Muscle of leg (tissue), 3 donors: ENCODE measurements at regions not wholly inside any gene's neighbourhood (a gene's known extent, or its start where the extent isn't known, plus 50 kb on each side); places are given as distances from the start of the nearest gene placed in this dataset.

Source experiments
- DNase-seq: peaks from one replicate; pipeline ENCODE4 v3.0.0; 2013
- H3K27ac ChIP-seq: one replicate; pipeline ENCODE4 v1.5.1; 2013; ENCODE audit warnings: mild to moderate bottlenecking, low read length, control low read depth
- H3K27me3 ChIP-seq: one replicate; pipeline ENCODE4 v1.6.1; 2013; ENCODE audit warnings: low read length; ENCODE audit not compliant: control insufficient read depth, insufficient read depth
- H3K36me3 ChIP-seq: one replicate; pipeline ENCODE4 v1.6.1; 2013; ENCODE audit warnings: low read length; ENCODE audit not compliant: control insufficient read depth, insufficient read depth
- H3K4me1 ChIP-seq: one replicate; pipeline ENCODE4 v1.6.1; 2013; ENCODE audit warnings: low read length; ENCODE audit not compliant: control insufficient read depth, insufficient read depth
- H3K4me3 ChIP-seq: one replicate; pipeline ENCODE4 v1.5.1; 2013; ENCODE audit warnings: low read length, control low read depth
- H3K9me3 ChIP-seq: replicated peaks from 2 replicates; pipeline ENCODE4 v1.6.1; 2013; ENCODE audit warnings: low read depth, low read length; ENCODE audit not compliant: control insufficient read depth
- WGBS: methylation state at CpG from one replicate; pipeline ENCODE4 v1.1.5; 2013; ENCODE audit warnings: missing lambda C conversion rate; ENCODE audit not compliant: insufficient coverage; 5-methylcytosine and 5-hydroxymethylcytosine counted together

GRCh38 chr3:193846569-193846968 is 253.6 kb downstream of the OPA1 start:
- Histone ChIP-seq H3K36me3 (no peaks in the 10 kb centered on the region), H3K27me3 (peaks cover 2% of the 10 kb centered on the region), H3K27ac (no peak overlapping the region), H3K4me1 (peaks cover 18% of the 10 kb centered on the region), H3K9me3 (no peaks in the 10 kb centered on the region), H3K4me3 (no peak overlapping the region)
- whole genome bisulfite sequencing, result 97% methylated on average over 2 of the region's 2 CpGs
- DNase-seq, result no peak

- Histone ChIP-seq H3K9me3 (no peaks in the 10 kb centered on the region), H3K4me1 (peaks cover 18% of the 10 kb centered on the region), H3K27me3 (peaks cover 2% of the 10 kb centered on the region), H3K36me3 (no peaks in the 10 kb centered on the region), H3K4me3 (no peak overlapping the region), H3K27ac (no peak overlapping the region)
- no peak for DNase-seq
- 83% methylated on average over 6 of the region's 6 CpGs for WGBS
These were observed 254.4 kb downstream of the OPA1 start for GRCh38 chr3:193847402-193847801.

DNA sequence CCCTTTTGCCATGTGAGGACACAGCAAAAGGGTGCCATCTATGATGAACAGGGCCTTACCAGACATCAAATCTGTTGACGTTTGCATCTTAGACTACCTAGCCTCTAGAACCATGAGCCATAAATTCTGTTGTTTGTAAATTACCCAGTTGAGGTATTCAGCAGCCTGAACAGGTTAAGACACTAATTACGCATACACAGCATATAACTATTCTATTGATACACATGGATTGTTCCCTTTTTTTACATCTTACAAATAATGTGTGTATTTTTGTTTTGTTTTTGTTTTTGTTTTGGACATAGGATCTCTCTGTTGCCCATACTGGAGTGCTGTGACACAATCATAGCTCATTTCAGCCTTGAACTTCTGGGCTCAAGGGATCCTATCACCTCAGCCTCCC is 255.5 kb downstream of the OPA1 start:
- no peak for DNase-seq

DNA sequence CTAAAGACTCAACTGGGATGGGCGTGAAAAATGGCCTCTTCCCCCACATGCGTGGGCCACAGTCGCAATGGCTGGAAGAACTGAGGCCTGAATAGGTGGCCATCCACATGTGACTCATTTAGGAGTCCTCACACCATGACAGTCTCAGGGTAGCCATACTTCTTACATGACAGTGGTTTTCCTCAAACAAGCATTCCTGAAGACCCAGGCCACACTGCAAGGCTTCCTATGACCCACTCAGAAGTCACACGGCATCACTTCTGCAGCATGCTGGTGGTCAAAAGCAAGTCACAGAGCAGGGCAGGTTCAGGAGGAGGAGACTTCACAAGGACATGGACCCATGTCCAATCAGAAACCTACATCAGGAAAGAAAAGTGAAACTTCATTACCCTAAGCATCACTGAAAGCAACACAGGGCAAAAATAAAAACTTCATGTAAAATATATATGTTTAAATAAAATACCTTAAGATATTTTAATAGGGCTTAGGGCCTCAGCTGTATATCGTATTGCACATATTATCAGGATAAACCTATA is 257.1 kb downstream of the OPA1 start:
- no peak for DNase-seq
- no peaks in the 10 kb centered on the region for H3K36me3 ChIP-seq
- peaks cover 17% of the 10 kb centered on the region for H3K4me1 ChIP-seq
- H3K4me3 ChIP-seq, result no peak overlapping the region
- H3K9me3 ChIP-seq, result no peaks in the 10 kb centered on the region
- H3K27me3 ChIP-seq, result peaks cover 2% of the 10 kb centered on the region
- H3K27ac ChIP-seq, result no peak overlapping the region
- WGBS, result 93% methylated on average over 4 of the region's 5 CpGs

More for the DNA sequence above, 255.5 kb downstream of the OPA1 start:
- H3K27me3 ChIP-seq, result peaks cover 2% of the 10 kb centered on the region
- no peaks in the 10 kb centered on the region for H3K9me3 ChIP-seq
- WGBS, result no CpG with 5 or more reads among the region's 2 CpGs
- H3K36me3 ChIP-seq, result no peaks in the 10 kb centered on the region
- no peak overlapping the region for H3K27ac ChIP-seq
- H3K4me3 ChIP-seq, result no peak overlapping the region
- H3K4me1 ChIP-seq, result peaks cover 15% of the 10 kb centered on the region

DNA sequence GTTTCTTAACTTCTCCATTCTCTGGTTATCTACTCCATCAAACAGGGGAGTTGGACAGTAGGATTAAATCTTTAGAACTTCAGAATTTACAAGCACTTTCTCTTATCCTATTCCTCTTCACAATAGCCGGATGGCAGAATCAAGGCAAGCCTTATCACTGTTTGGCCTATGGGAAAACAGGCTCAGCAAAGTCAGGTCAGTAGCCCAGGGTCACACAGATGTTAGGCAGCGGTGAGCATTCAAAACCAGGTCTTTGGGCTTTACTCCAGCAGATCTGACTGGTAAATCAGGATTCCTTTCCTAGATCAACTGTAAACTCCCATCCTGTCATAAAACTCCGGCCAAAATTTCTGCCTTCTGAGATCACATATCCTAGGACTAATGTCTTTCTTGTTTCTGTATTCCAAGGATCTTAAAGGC is 258.4 kb downstream of the OPA1 start:
- H3K36me3 ChIP-seq, result no peaks in the 10 kb centered on the region
- WGBS, result 79% methylated on average over 2 of the region's 3 CpGs
- peak overlapping the region; percentile 4 for H3K27ac ChIP-seq

GRCh38 chr3:193851941-193852674 is 259.1 kb downstream of the OPA1 start:
- Histone ChIP-seq H3K36me3 (no peaks in the 10 kb centered on the region), H3K4me3 (no peak overlapping the region), H3K4me1 (peaks cover 17% of the 10 kb centered on the region), H3K27me3 (no peaks in the 10 kb centered on the region), H3K27ac (peak overlapping the region; percentile 29), H3K9me3 (no peaks in the 10 kb centered on the region)
- DNase-seq, result peak; percentile 38
- 44% methylated on average over 10 of the region's 13 CpGs for WGBS

More for the DNA sequence above, 258.4 kb downstream of the OPA1 start:
- no peaks in the 10 kb centered on the region for H3K27me3 ChIP-seq
- peaks cover 17% of the 10 kb centered on the region for H3K4me1 ChIP-seq
- DNase-seq, result peak; percentile 46
- H3K9me3 ChIP-seq, result no peaks in the 10 kb centered on the region
- no peak overlapping the region for H3K4me3 ChIP-seq

- DNase-seq, result no peak
- Histone ChIP-seq H3K27ac (no peak overlapping the region), H3K27me3 (no peaks in the 10 kb centered on the region), H3K4me1 (peaks cover 17% of the 10 kb centered on the region), H3K36me3 (no peaks in the 10 kb centered on the region), H3K9me3 (no peaks in the 10 kb centered on the region), H3K4me3 (no peak overlapping the region)
- WGBS, result no CpG with 5 or more reads among the region's 1 CpG
These were observed 259.9 kb downstream of the OPA1 start for GRCh38 chr3:193852901-193853300.

DNA sequence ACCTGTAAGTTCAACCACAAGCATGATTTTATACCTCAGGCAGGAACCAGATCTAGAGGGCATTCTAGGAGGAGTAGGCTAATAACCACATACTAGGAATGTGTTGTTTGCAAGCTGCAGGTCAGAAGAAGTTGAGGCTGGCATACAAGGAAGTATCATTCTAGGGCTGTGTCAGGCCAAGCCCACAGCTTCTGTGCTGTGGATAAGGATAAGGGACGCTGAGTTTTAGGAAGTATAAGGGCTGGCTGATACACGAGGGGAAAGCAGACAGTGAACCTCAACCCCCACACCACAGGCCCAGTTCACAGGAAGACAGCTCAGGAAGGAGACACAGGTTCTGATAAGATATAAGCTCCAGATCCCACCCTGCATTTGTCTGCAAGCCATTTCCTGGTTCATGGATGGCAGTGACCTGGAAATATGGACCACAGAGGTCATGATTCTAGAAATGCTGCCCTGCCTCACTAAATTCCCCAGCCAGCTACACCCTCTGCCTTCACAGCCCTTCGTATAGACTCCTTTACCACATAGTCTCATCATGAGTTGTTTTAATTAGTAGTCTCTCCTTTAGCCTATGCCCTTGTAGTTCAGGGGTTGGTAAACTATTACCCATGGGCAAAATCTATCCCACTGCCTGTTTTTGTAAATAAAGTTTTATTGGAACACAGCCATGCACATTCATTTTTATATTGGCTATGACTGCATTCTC is 260.7 kb downstream of the OPA1 start:
- no peaks in the 10 kb centered on the region for H3K36me3 ChIP-seq
- no peaks in the 10 kb centered on the region for H3K9me3 ChIP-seq
- no CpG with 5 or more reads among the region's 3 CpGs for WGBS
- no peaks in the 10 kb centered on the region for H3K27me3 ChIP-seq
- H3K27ac ChIP-seq, result no peak overlapping the region
- H3K4me1 ChIP-seq, result peaks cover 17% of the 10 kb centered on the region
- DNase-seq, result no peak
- H3K4me3 ChIP-seq, result no peak overlapping the region

DNA sequence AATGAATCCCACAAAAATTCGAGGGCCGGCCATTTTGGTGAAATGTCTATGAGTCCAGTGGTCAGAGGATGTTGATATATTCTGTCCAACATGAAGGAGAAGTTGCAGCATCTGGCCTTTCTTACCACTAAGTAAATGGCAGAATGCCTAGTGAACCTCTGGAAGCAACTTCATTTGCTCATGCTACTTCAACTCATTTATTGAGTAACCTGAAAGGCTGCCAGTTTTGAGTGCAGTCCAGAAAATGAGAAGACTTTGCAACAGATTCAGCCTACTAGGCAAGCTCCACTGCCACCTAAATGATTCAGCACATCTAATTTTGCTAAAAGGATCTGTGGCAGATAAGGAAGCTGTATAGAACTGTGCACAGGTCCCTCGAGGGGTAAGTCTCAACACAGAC is 265.0 kb downstream of the OPA1 start:
- Histone ChIP-seq H3K9me3 (no peaks in the 10 kb centered on the region), H3K36me3 (no peaks in the 10 kb centered on the region), H3K4me3 (no peak overlapping the region), H3K4me1 (peaks cover 7% of the 10 kb centered on the region), H3K27ac (no peak overlapping the region), H3K27me3 (no peaks in the 10 kb centered on the region)
- WGBS, result 95% methylated on average over 2 of the region's 3 CpGs
- DNase-seq, result peak; percentile 49

GRCh38 chr3:193859195-193859594 is 266.2 kb downstream of the OPA1 start:
- WGBS, result no CpG with 5 or more reads among the region's 3 CpGs
- H3K27ac ChIP-seq, result no peak overlapping the region
- no peaks in the 10 kb centered on the region for H3K9me3 ChIP-seq
- peaks cover 14% of the 10 kb centered on the region for H3K4me1 ChIP-seq
- DNase-seq, result no peak
- no peak overlapping the region for H3K4me3 ChIP-seq
- no peaks in the 10 kb centered on the region for H3K27me3 ChIP-seq
- H3K36me3 ChIP-seq, result no peaks in the 10 kb centered on the region
